GM13976 (cell line): ENCODE measurements at regions not wholly inside any gene's neighbourhood (a gene's known extent, or its start where the extent isn't known, plus 50 kb on each side); places are given as distances from the start of the nearest gene placed in this dataset.

ENCODE experiments used
- DNase-seq: peaks from one replicate; pipeline ENCODE4 v3.0.0; 2012; ENCODE audit warnings: low spot score
- in situ Hi-C: fragments of 300-500 bp; cut with MboI; formaldehyde crosslinking; loops from one replicate; pipeline ENCODE4 v1.12.0; 2022; ENCODE audit warnings: low sequenced_read_pairs, mixed read lengths, inconsistent platforms; ENCODE audit not compliant: unreplicated experiment
- TF ChIP-seq, protein P1 (sequence below): IDR thresholded peaks from 2 replicates; pipeline ENCODE4 v1.5.1; 2012; ENCODE audit warnings: borderline replicate concordance, mild to moderate bottlenecking; ENCODE audit not compliant: insufficient read depth; ENCODE audit errors: extremely low read depth, missing control alignments, control extremely low read depth

- TF ChIP-seq, protein P1, sequence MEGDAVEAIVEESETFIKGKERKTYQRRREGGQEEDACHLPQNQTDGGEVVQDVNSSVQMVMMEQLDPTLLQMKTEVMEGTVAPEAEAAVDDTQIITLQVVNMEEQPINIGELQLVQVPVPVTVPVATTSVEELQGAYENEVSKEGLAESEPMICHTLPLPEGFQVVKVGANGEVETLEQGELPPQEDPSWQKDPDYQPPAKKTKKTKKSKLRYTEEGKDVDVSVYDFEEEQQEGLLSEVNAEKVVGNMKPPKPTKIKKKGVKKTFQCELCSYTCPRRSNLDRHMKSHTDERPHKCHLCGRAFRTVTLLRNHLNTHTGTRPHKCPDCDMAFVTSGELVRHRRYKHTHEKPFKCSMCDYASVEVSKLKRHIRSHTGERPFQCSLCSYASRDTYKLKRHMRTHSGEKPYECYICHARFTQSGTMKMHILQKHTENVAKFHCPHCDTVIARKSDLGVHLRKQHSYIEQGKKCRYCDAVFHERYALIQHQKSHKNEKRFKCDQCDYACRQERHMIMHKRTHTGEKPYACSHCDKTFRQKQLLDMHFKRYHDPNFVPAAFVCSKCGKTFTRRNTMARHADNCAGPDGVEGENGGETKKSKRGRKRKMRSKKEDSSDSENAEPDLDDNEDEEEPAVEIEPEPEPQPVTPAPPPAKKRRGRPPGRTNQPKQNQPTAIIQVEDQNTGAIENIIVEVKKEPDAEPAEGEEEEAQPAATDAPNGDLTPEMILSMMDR: no peak
- no peak for DNase-seq
- in situ Hi-C loops: no loop called here
These were observed 233.8 kb upstream of the MPDZ start for GRCh38 chr9:13513286-13513685.

- TF ChIP-seq, protein P1: no peak
These were observed 229.2 kb upstream of the MPDZ start for GRCh38 chr9:13508681-13509080.

DNA sequence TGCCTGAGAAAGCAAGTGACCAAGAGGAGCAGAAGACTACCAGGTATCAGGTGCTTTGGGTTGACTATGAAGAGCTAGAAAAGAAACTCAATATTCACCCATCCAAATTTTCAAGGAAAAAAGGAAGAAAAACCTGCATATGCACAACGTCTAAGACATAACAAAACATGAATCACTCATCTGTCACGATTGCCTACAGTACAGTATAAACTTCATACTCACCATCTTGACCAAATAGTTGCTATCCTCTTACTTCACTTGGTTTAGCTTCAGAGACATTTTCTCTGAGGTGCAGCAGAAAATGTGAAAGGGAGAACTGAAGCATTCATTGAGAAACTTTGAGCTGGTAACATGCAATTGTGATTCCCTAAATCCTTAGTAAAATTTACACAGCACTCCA is 228.6 kb upstream of the MPDZ start:
- TF ChIP-seq, protein P1: no peak
- no peak for DNase-seq

More at GRCh38 chr9:13508681-13509080, 229.2 kb upstream of the MPDZ start:
- no peak for DNase-seq
- in situ Hi-C loops: no loop called here

DNA sequence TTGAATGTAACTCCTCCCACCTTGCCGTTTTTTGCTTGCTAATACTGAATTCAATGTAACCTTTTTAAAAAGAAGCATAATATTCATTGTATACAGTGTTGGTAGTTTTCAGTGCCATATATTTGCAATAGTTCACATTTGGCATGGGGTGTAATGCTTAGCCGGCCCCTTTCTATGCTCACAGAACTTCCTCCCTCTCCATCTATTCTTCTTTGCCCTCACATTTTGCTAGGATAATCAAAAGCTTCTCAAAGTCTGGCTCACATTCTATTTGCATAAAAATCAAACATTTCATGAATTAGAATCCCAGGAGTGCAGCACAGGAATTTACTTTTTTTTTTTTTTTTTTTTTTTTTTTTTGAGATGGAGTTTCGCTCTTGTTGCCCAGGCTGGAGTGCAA is 226.3 kb upstream of the MPDZ start:
- DNase-seq: no peak
- in situ Hi-C loops: no loop called here
- TF ChIP-seq, protein P1: no peak

More for the DNA sequence above, 228.6 kb upstream of the MPDZ start:
- in situ Hi-C loops: no loop called here

DNA sequence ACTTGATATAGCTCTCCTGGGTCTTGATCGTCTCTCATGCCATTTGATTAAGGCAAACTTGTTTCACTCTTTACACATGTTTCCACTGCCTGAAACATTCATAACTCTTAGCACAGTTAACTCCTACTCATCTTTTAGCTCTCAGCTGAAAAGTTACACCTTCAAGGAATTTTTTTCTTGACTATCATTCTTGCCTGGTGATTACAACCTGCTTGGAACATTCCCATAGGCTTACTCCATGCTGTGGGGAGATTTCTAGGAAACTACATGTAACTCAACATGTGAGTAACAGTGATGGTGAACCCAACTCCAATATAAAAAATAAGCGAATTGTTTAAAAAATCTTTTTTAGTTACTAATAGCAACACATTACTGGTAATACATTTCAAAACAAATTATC is 224.1 kb upstream of the MPDZ start:
- no peak for DNase-seq
- in situ Hi-C loops: no loop called here
- TF ChIP-seq, protein P1: no peak

DNA sequence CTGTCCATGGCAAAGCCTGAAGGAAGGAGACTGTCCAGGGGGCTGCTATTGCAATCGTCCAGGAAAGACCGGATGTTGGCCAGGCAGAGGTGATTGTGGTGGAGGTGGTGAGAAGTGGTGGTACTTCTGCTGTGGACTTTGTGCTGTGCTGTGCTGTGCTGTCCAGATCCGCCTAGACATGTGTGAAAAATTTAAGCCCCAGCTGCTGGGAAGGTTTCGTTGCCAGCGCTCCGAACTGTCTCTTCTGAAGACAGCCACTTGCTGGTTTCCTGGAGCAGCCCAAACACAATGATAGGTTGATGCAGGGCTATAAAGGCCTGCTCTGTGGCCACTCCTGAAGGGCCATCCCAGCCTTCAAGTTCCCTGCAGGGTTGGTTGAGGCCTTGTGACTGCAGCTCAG is 223.0 kb upstream of the MPDZ start:
- in situ Hi-C loops: no loop called here
- DNase-seq: no peak
- TF ChIP-seq, protein P1: no peak

DNA sequence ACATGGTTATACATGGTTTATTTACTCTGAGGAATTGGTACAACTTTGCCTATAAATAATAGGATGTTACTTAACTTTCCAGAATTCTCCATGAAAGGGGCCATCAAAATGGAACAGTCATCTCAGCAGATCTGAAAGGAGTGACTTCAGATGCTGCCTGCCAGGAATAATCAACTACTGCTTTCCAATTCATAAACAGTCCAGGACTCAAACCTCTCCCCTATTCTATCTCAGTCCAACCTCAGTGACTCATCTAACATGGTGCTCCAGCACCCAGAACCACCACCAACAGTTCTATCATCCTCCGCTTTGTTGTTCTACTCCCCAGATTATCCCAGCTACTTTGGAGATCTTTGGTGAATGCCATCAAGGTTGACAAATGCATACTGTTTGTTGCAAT is 221.5 kb upstream of the MPDZ start:
- DNase-seq: no peak
- in situ Hi-C loops: no loop called here
- TF ChIP-seq, protein P1: no peak
